GM12878 (cell line): ENCODE measurements at regions not wholly inside any gene's neighbourhood (a gene's known extent, or its start where the extent isn't known, plus 50 kb on each side); places are given as distances from the start of the nearest gene placed in this dataset.

Source experiments
- ATAC-seq: fragments of 200-7000 bp; cut with Tn5 transposase; 3 replicates; pipeline ENCODE4 v1.9.1; 2020; ENCODE audit warnings: mild to moderate bottlenecking, moderate library complexity
- BruUV-seq: library from RNA; stranded (reverse); fragments of 400-500 nt; replicated peaks from 2 replicates; lab custom pipeline; 2021; lab: Mats Ljungman, UMichigan
- CTCF ChIA-PET: fragments of 300-600 bp; sonication (Branson Sonifier 250); formaldehyde crosslinking; extraction: SDS; loops from one replicate; lab custom pipeline; 2021; ENCODE audit warnings: inconsistent platforms; lab: Yijun Ruan, JAX
- POLR2A ChIA-PET: fragments of 350-600 bp; formaldehyde crosslinking; extraction: SDS; loops from one replicate; lab custom pipeline; 2021; ENCODE audit warnings: inconsistent platforms; lab: Charles Lee
- RAD21 ChIA-PET: fragments of 300-600 bp; sonication (Branson Sonifier 250); formaldehyde crosslinking; loops from one replicate; lab custom pipeline; 2023; ENCODE audit warnings: antibody characterized with exemption; ENCODE audit not compliant: unreplicated experiment; lab: Charles Lee
- SMC1A ChIA-PET: fragments of 300-600 bp; sonication (Branson Sonifier 250); formaldehyde crosslinking; loops from one replicate; lab custom pipeline; 2023; ENCODE audit not compliant: unreplicated experiment, uncharacterized antibody; lab: Charles Lee
- DNase-seq: peaks from one replicate; pipeline ENCODE4 v3.0.0-alpha.2; 2011; ENCODE audit warnings: low read depth, low spot score
- FAIRE-seq: peaks from 3 replicates; lab custom pipeline; 2011; peaks lifted over from hg19 to GRCh38; lab: Jason Lieb, UNC
- H2AFZ ChIP-seq: 2 replicates; pipeline ENCODE4 v1.6.0; 2011; ENCODE audit warnings: low read depth, low read length, control low read depth; ENCODE audit not compliant: control insufficient read depth
- H3K27ac ChIP-seq: 2 replicates; pipeline ENCODE4 v1.5.1; 2011; ENCODE audit warnings: control low read depth; ENCODE audit not compliant: control insufficient read depth, insufficient read depth
- H3K27me3 ChIP-seq, 2 experiments: replicated peaks in 1 of 2; 2 replicates each; pipeline versions ENCODE4 v1.6.0 to v1.6.1; 2011; ENCODE audit warnings: low read length in 1 of 2; ENCODE audit not compliant: control insufficient read depth in 2 of 2, insufficient read depth in 2 of 2
- H3K36me3 ChIP-seq, 2 experiments: 2 replicates each; pipeline ENCODE4 v1.5.1; 2011; ENCODE audit warnings: low read length in 1 of 2; ENCODE audit not compliant: control insufficient read depth in 2 of 2, insufficient read depth in 2 of 2
- H3K4me1 ChIP-seq: 2 replicates; pipeline ENCODE4 v1.6.1; 2011; ENCODE audit warnings: mild to moderate bottlenecking, low read length, moderate library complexity, mixed read lengths; ENCODE audit not compliant: control insufficient read depth, insufficient read depth
- H3K4me2 ChIP-seq: 2 replicates; pipeline ENCODE4 v1.6.0; 2011; ENCODE audit warnings: control low read depth; ENCODE audit not compliant: control insufficient read depth, insufficient read depth
- H3K4me3 ChIP-seq: fragments of 200-600 bp; sonication (generic); 2 replicates; pipeline ENCODE4 v1.5.1; 2016
- H3K79me2 ChIP-seq: 2 replicates; pipeline ENCODE4 v1.6.0; 2011; ENCODE audit warnings: low read length; ENCODE audit not compliant: control insufficient read depth, insufficient read depth
- H3K9ac ChIP-seq: 2 replicates; pipeline ENCODE4 v1.8.0; 2011; ENCODE audit warnings: low read length, control low read depth, mixed read lengths; ENCODE audit not compliant: control insufficient read depth, insufficient read depth
- H3K9me3 ChIP-seq: replicated peaks from 3 replicates; pipeline ENCODE4 v1.5.1; 2011; ENCODE audit warnings: mild to moderate bottlenecking, low read length; ENCODE audit not compliant: control insufficient read depth, insufficient read depth
- H4K20me1 ChIP-seq: 2 replicates; pipeline ENCODE4 v1.6.0; 2011; ENCODE audit not compliant: control insufficient read depth, insufficient read depth
- BCL11A ChIP-seq: IDR thresholded peaks from 2 replicates; pipeline ENCODE4 v1.6.1; 2011; ENCODE audit warnings: low read depth, low read length
- CHD1 ChIP-seq: IDR thresholded peaks from 2 replicates; pipeline ENCODE4 v1.6.1; 2012; ENCODE audit warnings: low read depth, low read length, improper control_type of control experiment
- ETV6 ChIP-seq, 2 experiments: fragments of 450-650 bp in 1 of 2; IDR thresholded peaks in 1 of 2; conservative IDR thresholded peaks in 1 of 2; 2 replicates each; pipeline ENCODE4 v1.6.1; 2014; ENCODE audit warnings: antibody characterized with exemption in 1 of 2, borderline replicate concordance in 1 of 2, low read depth in 1 of 2, mild to moderate bottlenecking in 1 of 2, moderate library complexity in 1 of 2
- IKZF2 ChIP-seq, 2 experiments: fragments of 450-650 bp; IDR thresholded peaks; 2 replicates each; pipeline ENCODE4 v1.6.1; 2017; ENCODE audit warnings: mild to moderate bottlenecking in 2 of 2, moderate library complexity in 2 of 2
- KLF5 ChIP-seq: fragments of 450-650 bp; IDR thresholded peaks from 2 replicates; pipeline ENCODE4 v1.6.1; 2014; ENCODE audit warnings: mild to moderate bottlenecking; ENCODE audit not compliant: partially characterized antibody
- LARP7 ChIP-seq: fragments of 450-650 bp; IDR thresholded peaks from 2 replicates; pipeline ENCODE4 v1.6.1; 2017; ENCODE audit warnings: mild to moderate bottlenecking
- MEF2A ChIP-seq: IDR thresholded peaks from 2 replicates; pipeline ENCODE4 v1.6.1; 2011; ENCODE audit warnings: low read depth, mild to moderate bottlenecking, low read length, moderate library complexity; ENCODE audit not compliant: insufficient read depth
- NFIC ChIP-seq: IDR thresholded peaks from 2 replicates; pipeline ENCODE4 v1.6.1; 2012; ENCODE audit warnings: low read depth, mild to moderate bottlenecking, inconsistent platforms, low read length, moderate library complexity
- SMAD1 ChIP-seq: fragments of 450-650 bp; IDR thresholded peaks from 2 replicates; pipeline ENCODE4 v1.6.1; 2018; ENCODE audit warnings: mild to moderate bottlenecking, low read depth; ENCODE audit not compliant: partially characterized antibody
- SRF ChIP-seq, 2 experiments: IDR thresholded peaks; 2 replicates each; pipeline ENCODE4 v1.6.1; 2011; ENCODE audit warnings: low read depth in 2 of 2, low read length in 2 of 2, mild to moderate bottlenecking in 1 of 2, moderate library complexity in 1 of 2
- ZZZ3 ChIP-seq: IDR thresholded peaks from 2 replicates; pipeline ENCODE4 v1.6.1; 2011; ENCODE audit warnings: low read depth; ENCODE audit not compliant: control insufficient read depth, insufficient read length
- WGBS: methylation state at CpG from one replicate; pipeline ENCODE4 v1.1.6; 2016; ENCODE audit warnings: low lambda C conversion rate; ENCODE audit not compliant: insufficient replicate concordance, insufficient coverage; ENCODE audit errors: missing lambda C conversion rate; 5-methylcytosine and 5-hydroxymethylcytosine counted together
- in situ Hi-C: fragments of 300-500 bp; cut with MboI; formaldehyde crosslinking; loops from 9 replicates; pipeline ENCODE4 v1.14.3; 2018; ENCODE audit warnings: mixed read lengths
- intact Hi-C: fragments of 100-400 bp; cut with micrococcal nuclease; formaldehyde crosslinking; loops from one replicate; pipeline ENCODE4 v1.14.2; 2022; ENCODE audit not compliant: unreplicated experiment
- TF ChIP-seq, protein P1 (sequence below), 3 experiments: IDR thresholded peaks in 2 of 3; conservative IDR thresholded peaks in 1 of 3; 2 replicates each; pipeline ENCODE4 v1.5.1; 2011; ENCODE audit warnings: low read depth in 3 of 3, low read length in 3 of 3, mild to moderate bottlenecking in 3 of 3, control low read depth in 2 of 3, moderate library complexity in 2 of 3, inconsistent platforms in 1 of 3, mixed read lengths in 1 of 3; ENCODE audit not compliant: control insufficient read depth in 2 of 3, insufficient read depth in 1 of 3; ENCODE audit errors: extremely low read depth in 1 of 3
- TF ChIP-seq, protein P2 (sequence below): IDR thresholded peaks from 2 replicates; pipeline ENCODE4 v1.6.1; 2012; ENCODE audit warnings: improper control_type of control experiment, low read depth, low read length; ENCODE audit not compliant: insufficient replicate concordance
- TF ChIP-seq, protein P3 (sequence below): fragments of 450-650 bp; IDR thresholded peaks from 2 replicates; pipeline ENCODE4 v1.6.1; 2017; ENCODE audit warnings: mild to moderate bottlenecking, moderate library complexity

DNA sequence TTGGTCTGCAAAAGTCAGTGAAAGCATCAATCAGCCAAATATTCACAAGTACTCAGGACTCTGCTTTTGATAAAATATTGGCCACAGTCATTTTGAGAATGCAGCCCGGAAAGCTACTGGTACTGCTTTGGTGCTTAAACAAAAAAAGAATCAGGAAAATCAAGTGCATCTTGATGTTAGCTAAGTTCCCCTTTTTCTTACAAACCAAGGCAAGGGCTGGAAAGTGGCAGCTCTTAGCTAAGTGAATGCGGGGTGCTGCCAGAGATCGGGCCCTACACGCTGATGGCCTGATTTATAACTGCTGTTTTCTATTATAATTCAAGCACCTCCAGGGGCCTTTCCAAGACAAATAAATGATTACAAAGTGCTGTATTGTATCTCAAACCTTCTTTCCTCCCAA is 136.8 kb upstream of the MGMT start:
- H3K9ac ChIP-seq = no peak overlapping the region
- H3K27ac ChIP-seq = no peak overlapping the region
- BruUV-seq = no TSS peak
- no peak for ATAC-seq
- no peak for DNase-seq
- intact Hi-C loops (no loop called here), in situ Hi-C loops (no loop called here)
- H3K27me3 ChIP-seq = no peaks in the 10 kb centered on the region
- no peaks in the 10 kb centered on the region for H3K4me1 ChIP-seq
- ChIA-PET POLR2A (no interaction called here), SMC1A (no interaction called here), CTCF (no interaction called here), RAD21 (no interaction called here)
- 3% methylated on average over 4 of the region's 4 CpGs for WGBS
- H3K9me3 ChIP-seq = no peaks in the 10 kb centered on the region
- FAIRE-seq = no peak
- no peak overlapping the region for H3K4me2 ChIP-seq
- no peaks in the 10 kb centered on the region for H3K79me2 ChIP-seq
- no peaks in the 10 kb centered on the region for H3K36me3 ChIP-seq
- no peak overlapping the region for H3K4me3 ChIP-seq
- no peaks in the 10 kb centered on the region for H4K20me1 ChIP-seq
- no peak overlapping the region for H2AFZ ChIP-seq
- TF ChIP-seq SMAD1 (no peak), CHD1 (no peak), KLF5 (no peak), MEF2A (no peak), SRF (IDR thresholded peaks at IDR 0.05; ENCODE audit: low read depth in 2 of 2, low read length in 2 of 2) (no peak), ETV6 (conservative IDR thresholded peaks at IDR 0.05 in 1 of 2, IDR thresholded peaks at IDR 0.05 in 1 of 2; ENCODE audit: borderline replicate concordance in 1 of 2, low read depth in 1 of 2) (no peak), ZZZ3 (no peak), BCL11A (no peak), NFIC (no peak), IKZF2 (IDR thresholded peaks at IDR 0.05) (no peak), LARP7 (no peak)
- TF ChIP-seq, protein P1, sequence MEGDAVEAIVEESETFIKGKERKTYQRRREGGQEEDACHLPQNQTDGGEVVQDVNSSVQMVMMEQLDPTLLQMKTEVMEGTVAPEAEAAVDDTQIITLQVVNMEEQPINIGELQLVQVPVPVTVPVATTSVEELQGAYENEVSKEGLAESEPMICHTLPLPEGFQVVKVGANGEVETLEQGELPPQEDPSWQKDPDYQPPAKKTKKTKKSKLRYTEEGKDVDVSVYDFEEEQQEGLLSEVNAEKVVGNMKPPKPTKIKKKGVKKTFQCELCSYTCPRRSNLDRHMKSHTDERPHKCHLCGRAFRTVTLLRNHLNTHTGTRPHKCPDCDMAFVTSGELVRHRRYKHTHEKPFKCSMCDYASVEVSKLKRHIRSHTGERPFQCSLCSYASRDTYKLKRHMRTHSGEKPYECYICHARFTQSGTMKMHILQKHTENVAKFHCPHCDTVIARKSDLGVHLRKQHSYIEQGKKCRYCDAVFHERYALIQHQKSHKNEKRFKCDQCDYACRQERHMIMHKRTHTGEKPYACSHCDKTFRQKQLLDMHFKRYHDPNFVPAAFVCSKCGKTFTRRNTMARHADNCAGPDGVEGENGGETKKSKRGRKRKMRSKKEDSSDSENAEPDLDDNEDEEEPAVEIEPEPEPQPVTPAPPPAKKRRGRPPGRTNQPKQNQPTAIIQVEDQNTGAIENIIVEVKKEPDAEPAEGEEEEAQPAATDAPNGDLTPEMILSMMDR (IDR thresholded peaks at IDR 0.05 in 2 of 3, conservative IDR thresholded peaks at IDR 0.05 in 1 of 3; ENCODE audit: control insufficient read depth in 2 of 3, extremely low read depth in 1 of 3, insufficient read depth in 1 of 3, low read depth in 3 of 3, low read length in 3 of 3) = no peak
- TF ChIP-seq, protein P2, sequence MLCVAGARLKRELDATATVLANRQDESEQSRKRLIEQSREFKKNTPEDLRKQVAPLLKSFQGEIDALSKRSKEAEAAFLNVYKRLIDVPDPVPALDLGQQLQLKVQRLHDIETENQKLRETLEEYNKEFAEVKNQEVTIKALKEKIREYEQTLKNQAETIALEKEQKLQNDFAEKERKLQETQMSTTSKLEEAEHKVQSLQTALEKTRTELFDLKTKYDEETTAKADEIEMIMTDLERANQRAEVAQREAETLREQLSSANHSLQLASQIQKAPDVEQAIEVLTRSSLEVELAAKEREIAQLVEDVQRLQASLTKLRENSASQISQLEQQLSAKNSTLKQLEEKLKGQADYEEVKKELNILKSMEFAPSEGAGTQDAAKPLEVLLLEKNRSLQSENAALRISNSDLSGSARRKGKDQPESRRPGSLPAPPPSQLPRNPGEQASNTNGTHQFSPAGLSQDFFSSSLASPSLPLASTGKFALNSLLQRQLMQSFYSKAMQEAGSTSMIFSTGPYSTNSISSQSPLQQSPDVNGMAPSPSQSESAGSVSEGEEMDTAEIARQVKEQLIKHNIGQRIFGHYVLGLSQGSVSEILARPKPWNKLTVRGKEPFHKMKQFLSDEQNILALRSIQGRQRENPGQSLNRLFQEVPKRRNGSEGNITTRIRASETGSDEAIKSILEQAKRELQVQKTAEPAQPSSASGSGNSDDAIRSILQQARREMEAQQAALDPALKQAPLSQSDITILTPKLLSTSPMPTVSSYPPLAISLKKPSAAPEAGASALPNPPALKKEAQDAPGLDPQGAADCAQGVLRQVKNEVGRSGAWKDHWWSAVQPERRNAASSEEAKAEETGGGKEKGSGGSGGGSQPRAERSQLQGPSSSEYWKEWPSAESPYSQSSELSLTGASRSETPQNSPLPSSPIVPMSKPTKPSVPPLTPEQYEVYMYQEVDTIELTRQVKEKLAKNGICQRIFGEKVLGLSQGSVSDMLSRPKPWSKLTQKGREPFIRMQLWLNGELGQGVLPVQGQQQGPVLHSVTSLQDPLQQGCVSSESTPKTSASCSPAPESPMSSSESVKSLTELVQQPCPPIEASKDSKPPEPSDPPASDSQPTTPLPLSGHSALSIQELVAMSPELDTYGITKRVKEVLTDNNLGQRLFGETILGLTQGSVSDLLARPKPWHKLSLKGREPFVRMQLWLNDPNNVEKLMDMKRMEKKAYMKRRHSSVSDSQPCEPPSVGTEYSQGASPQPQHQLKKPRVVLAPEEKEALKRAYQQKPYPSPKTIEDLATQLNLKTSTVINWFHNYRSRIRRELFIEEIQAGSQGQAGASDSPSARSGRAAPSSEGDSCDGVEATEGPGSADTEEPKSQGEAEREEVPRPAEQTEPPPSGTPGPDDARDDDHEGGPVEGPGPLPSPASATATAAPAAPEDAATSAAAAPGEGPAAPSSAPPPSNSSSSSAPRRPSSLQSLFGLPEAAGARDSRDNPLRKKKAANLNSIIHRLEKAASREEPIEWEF = no peak
- TF ChIP-seq, protein P3, sequence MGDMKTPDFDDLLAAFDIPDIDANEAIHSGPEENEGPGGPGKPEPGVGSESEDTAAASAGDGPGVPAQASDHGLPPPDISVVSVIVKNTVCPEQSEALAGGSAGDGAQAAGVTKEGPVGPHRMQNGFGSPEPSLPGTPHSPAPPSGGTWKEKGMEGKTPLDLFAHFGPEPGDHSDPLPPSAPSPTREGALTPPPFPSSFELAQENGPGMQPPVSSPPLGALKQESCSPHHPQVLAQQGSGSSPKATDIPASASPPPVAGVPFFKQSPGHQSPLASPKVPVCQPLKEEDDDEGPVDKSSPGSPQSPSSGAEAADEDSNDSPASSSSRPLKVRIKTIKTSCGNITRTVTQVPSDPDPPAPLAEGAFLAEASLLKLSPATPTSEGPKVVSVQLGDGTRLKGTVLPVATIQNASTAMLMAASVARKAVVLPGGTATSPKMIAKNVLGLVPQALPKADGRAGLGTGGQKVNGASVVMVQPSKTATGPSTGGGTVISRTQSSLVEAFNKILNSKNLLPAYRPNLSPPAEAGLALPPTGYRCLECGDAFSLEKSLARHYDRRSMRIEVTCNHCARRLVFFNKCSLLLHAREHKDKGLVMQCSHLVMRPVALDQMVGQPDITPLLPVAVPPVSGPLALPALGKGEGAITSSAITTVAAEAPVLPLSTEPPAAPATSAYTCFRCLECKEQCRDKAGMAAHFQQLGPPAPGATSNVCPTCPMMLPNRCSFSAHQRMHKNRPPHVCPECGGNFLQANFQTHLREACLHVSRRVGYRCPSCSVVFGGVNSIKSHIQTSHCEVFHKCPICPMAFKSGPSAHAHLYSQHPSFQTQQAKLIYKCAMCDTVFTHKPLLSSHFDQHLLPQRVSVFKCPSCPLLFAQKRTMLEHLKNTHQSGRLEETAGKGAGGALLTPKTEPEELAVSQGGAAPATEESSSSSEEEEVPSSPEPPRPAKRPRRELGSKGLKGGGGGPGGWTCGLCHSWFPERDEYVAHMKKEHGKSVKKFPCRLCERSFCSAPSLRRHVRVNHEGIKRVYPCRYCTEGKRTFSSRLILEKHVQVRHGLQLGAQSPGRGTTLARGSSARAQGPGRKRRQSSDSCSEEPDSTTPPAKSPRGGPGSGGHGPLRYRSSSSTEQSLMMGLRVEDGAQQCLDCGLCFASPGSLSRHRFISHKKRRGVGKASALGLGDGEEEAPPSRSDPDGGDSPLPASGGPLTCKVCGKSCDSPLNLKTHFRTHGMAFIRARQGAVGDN = no peak
